Effector CD8-positive, alpha-beta T cell (primary cell): ENCODE measurements at regions not wholly inside any gene's neighbourhood (a gene's known extent, or its start where the extent isn't known, plus 50 kb on each side); places are given as distances from the start of the nearest gene placed in this dataset.
A peak's percentile ranks its signal among the peaks of the same experiment; 100 is the strongest.

Experiments
- DNase-seq: peaks from one replicate; lab custom pipeline; 2025; lab: John Stamatoyannopoulos, UW

DNA sequence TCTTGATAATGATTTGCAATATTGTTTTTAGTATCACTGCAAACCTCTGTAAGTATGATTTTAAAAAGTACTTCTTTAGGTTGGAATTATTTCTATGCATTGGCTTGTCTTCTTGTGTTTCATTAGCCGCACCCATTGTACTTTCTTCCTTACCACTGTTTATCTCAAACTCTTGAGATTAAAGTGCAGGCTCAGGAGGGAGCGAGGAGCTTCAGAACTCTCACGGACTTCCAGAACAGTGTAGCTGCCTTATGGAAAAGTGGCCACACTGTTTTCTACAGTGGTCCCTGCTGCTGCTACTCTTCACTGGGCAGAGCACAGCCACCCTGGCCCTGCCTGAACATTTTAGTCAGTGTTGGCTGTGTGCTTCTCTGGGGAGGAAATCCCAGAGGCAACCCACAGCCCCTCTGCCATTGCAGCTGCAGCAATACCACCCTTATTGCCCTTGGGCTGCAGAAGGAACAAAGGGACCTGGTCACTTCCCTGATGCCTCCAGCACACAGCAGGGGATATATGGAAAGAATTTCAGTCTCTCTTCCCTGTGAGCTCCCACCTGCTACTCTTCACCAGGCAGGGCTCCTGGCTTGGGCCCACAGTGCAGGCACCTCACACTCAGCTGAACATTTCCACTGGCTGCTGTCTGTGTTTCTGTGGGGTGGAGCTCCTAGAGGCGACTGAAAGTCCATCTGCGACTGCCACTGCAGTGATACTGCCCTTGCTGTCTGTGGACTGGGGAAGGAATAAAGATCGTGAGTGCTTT is 91.7 kb upstream of the MAP3K4 start:
- DNase-seq = no peak

DNA sequence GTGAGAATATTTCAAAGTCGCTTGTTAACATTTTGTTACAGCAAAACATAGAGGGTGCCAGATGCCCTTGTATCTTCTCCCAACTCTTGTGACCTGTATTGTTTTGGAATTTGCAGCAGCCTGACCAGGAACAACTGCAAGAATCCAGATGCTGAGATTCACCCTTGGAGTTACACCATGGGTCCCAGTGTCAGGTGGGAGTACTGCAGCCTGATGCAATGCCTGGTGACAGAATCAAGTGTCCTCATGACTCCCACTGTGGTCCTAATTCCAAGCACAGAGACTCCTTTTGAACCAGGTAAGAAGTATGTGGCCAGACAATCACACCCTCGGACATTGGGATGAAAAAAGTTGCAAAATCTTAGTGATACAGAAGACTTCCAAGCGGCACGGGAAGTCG is 79.6 kb upstream of the MAP3K4 start:
- DNase-seq = no peak

DNA sequence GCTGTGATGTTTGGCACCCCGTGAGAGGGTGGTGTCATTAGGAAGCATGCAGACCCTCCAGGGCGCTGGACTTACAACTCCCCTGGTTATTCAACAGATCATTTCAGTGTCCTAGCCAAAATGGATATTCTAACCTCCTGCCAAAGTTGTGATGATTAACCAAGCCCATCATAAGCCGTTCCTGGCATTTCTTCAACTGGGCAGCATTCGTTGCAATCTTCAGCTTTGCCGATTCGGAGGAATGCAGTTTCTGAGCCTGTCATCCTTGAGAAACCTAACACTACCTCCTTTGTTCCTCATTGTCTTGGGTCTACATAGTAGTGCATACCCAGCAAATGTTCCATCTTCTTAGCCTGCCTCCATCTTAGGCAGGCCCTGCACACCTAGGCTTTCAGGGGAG is 79.2 kb upstream of the MAP3K4 start:
- DNase-seq = no peak

DNA sequence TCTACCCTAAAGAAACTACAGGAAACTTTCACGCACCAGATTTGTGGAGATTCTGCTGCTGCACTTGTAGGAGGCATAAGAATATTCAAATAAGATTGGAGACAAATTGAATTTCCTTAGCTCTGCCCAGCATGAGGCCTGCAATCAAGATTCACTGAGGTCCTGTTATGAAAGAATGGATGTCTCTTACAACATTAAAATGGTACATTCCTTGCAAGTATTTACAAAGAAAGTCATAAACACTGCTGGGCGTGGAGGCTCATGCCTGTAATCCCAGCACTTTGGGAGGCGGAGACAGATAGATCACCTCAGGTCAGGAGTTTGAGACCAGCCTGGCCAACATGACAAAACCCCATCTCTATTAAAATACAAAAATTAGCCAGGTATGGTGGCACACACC is 74.0 kb upstream of the MAP3K4 start:
- DNase-seq = no peak

DNA sequence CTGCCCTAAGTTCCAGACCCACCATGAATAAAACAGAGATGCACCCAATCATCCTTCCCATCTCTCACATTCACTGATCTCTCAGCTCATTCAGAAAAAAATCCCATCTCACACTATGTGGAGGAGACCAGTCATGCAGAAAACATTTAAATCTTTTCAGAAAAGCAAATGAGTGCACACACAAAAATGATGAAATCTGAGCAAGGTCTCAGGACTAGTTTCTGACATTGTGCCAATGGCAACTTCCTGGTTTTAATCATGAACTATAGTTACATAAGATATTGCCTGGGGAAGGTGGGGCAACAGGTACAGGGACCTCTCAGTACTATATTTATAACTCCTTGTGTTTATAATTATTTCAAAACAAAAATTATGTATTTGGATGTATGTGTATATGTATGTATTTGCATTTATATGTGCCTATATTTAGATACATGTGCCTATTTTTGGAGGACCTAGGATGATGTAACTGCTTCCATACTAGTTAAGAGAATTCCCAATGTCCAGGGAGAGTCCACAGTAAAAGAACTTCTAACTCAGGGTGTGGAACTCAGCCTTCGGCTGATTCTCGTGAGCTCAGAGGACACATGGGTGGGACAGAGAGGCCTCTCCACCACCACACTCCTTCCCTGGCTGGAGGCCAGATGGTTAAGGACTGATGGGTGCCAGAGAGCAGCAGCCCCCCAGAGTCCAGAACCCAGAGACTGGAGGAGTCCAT is 71.7 kb upstream of the MAP3K4 start:
- DNase-seq = no peak

DNA sequence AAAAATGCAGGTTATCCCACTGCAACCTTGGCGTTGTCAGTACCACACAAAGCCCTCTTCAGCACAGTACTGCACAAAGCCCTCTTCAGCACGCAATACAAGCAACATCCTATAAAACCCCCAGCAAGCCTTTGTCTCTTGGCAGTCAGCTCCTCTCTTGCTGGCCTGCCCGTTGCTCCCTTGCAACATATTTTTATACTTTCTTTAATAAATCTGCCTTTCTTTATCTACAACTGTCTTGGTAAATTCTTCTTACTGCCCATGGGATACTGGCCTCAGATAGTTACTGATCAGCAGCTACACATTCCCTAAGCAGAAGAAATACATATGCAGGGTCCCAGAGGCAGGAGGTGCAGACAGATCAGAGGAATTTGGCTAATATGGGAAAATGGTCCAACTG is 70.5 kb upstream of the MAP3K4 start:
- no peak for DNase-seq

DNA sequence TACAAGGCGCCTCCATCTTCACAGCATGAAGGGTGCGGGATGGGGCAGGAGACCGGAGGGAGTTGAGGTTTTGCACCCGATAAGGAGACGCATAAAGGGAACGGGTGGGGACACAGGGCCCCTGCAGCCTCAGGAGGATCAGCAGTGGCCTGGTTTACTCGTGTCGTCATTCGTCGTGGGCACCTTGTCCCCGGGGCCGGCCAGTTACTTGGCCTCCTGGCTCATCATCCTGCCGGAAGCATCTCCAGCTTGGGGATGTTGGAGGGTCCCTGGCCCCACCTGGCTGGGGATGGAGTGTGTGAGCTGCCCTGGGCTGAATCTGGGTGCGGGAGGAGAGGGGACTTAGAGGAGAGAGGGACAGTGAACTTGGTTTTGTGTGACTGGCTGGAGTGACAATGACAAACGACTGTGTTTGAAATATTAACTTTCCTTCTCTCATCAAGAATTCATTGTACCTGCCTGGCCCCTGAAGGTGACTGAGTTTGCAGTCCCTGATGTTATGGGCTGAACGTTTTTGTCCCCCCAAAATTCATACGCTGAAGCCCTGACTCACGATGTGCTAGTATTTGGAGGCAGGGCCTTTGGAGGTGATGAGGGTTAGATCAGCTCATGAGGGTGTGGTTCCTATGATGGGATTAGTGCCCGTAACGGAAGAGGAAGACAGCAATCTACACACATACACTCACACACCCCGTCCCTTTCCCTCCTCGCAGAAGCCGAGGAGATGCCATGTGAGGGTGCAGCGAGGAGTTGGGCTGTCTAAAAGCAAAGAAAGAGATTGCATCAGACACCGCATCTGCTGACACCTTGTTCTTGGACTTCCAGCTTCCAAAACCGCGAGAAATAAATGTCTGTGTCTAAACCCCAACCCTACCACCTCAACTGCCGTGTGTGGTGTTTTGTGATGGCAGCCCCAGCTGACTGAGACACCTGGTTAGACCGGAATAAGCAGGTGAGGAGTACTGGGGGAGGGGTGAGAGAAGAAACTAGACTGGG is 65.0 kb upstream of the MAP3K4 start:
- no peak for DNase-seq

DNA sequence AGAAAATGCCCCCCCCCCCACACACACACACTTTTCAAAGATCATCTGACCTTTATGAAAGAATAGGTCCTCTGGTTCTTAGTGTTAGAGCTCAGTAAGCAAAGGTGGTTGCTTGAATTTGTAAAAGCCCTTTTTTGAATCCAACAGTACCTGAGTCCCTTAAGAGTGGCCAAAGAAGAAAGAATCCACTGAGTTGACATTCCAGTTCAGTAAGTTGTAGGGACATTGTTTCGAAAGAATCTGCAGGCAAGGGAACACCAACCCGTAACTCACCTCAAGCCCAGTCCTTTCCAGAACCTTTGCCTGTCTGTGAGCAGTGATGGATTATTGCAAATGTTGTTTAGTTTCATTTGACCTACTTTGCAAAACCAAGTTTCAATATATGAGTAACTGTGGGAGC is 64.2 kb upstream of the MAP3K4 start:
- no peak for DNase-seq

DNA sequence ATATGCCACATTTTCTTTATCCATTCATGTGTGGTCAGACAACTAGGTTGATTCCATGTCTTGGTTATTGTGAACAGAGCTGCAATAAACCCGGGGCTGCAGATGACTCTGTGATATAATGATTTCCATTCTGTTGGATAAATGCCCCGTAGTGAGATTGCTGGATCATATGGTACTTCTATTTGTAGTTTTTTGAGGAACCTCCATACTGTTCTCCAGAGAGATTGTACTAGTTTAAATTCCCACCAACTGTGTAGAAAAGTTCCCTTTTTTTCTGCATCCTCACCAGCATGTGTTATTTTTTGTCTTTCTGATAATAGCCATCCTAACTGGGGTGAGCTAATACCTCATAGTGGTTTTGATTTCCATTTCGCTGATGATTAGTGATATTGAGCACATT is 62.2 kb upstream of the MAP3K4 start:
- no peak for DNase-seq

DNA sequence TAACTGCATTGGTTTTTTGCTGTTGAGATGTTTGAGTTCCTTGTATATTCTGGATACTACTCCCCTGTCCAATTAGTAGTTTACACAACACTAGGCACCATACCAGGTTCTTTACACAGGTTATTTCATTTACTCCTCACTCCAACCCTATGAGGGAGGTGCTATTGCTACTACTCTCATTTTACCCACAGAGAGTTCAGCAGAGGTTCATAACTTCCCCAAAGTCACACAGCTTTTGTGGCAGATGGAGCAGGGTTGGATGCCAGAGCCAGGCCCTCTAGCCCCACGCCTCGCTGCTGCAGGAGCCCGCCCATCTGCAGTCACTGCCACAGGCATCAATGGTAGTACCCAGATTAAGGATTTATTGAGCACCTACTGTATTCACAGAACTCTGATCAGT is 61.7 kb upstream of the MAP3K4 start:
- DNase-seq = no peak

DNA sequence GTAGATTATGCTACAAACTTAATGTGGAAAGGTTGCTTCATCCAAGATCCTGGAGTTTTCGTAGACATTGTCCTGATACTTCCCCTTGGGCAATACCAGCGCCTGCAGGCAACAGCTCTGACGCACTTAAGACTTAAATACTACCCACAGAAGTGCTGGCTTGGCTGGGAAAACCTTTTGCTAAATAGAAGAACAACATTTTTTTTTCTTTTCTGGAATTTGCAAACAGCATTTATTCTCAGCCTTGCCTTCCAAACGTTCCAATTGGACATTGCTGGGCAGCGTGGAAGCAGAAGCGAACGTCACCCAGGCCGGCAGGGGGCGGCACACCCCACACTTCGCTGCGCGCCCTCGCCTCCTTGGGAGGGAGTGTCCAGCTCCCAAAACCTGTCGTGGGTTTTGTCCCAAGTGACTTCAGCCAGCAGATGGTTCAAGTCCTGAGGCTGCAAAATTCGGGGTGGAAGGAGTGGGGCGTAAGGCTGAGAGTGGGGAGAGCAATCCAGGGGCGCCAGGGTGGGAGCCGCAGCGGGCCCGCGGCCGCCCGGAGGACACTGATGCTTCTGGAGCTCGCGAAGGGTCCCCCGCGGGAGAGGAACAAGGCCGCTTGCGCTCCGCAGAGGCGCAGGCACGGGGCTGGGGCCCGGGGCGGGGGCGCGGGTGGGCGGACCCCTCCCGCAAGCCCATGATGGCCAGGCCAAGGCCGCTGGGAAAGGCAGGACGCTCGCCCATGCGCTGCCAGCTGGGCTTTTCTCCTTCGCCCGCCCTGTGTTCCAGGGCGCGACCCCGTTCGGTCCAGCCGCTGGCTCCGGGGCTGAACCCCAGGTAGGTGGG is 60.8 kb upstream of the MAP3K4 start:
- DNase-seq = peak; percentile 13

DNA sequence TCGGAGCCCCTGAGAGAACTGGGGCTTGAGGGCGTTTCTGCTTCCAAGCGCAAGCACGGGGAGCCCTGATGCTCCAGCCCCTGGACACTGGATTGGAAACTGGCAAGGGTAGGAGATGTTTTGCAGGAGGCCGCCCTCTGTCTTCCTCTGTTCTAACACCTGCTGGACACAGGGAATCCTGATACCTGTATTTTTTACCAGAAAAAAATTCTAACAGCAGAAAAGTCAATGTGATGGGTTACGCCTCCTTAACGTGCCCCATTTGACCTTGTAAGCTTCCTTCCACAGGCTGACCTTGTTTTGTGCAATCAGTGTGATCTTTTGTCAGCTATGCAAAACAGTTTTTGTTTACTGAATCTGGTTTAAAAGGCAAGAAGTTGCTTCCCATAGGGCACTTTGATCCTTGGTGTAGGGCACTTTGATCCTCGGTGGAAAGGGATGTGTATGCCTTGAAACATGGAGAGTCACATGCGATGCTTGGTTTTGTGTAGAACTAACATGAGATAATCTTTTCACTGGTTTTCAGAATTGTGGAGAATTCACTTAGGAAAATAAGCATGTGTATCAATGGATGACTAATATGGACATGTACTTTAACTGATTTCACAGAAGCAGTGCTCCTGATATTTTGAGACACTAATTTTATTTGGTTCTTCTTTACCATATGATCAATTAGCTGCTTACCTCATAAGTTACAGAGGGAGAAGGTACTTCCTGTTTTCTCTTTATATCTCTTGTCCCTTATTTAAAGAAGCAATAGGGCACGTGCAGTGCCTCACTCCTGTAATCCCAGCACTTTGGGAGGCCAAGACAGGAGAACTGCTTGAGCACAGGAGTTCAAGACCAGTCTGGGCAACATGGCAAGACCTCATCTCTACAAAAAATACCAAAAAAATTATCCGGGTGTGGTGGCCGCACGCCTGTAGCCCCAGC is 59.9 kb upstream of the MAP3K4 start:
- DNase-seq = no peak

DNA sequence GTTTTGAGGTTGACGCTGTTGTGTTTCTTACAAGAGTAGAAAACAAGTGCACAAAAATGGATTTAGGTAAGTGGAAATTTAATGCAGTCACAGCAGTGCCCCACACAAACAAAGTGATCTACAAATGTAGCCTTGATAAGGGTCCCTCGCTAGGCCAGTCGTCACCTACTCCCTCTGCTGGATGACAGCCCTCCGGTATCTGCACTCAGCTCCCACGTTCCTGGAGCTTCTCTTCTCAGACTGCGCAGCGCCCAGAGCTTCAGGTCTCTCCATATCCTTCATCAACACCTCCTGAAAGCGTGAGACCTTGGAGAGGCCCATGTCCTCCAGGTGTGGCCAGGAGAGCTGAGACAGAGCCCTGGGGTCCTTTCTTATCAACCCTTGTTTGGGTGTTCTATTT is 58.3 kb upstream of the MAP3K4 start:
- DNase-seq = no peak

DNA sequence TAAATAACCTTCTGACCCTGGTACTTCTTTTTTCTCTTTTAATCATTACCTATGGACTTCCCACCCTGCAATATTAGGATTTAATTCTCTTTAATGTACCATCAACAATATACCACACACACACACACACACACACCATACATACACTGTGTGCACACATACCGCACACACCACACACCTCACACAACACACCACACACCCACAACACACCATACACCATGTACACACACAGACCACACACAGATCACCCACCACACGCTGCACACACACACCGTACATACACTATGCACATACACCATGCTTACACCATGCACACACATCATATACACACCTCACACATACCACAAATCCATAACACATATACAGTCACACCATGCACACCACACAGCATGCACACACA is 57.4 kb upstream of the MAP3K4 start:
- DNase-seq = no peak

DNA sequence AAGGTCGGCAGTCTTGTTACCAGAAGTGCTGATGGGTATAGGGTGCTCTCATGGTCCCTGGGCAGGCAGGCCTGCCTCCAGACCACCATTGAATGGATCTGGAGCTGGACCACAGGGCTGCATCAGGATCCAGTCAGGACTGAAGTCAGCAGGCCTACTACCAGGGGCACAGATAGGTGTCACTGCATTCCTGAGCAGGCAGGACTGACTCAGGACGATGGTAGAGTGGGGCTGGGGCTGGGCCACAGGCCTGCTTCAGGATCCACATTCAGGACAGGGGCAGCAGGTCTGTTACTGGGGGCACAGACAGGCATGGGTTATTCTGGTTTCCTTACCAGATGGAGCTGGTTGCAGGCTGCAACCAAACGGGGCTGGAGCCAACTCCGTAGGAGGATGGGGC is 51.4 kb upstream of the MAP3K4 start:
- no peak for DNase-seq
